Peyer's patch (tissue), 4 donors: ENCODE measurements at regions not wholly inside any gene's neighbourhood (a gene's known extent, or its start where the extent isn't known, plus 50 kb on each side); places are given as distances from the start of the nearest gene placed in this dataset.
"Not testable (repeated sequence)": the region's sequence is repeated elsewhere in the genome, so short reads cannot be mapped to it uniquely, and the experiment has no call there.

Experiments used
- DNase-seq, 3 donors: peaks; one replicate each; pipeline ENCODE4 v3.0.0-alpha.2; 2017 to 2019
- H3K27ac ChIP-seq, 4 donors: fragments of 200-600 bp; sonication (generic); one replicate each; pipeline ENCODE4 v1.5.1; 2016 to 2019
- H3K27me3 ChIP-seq, 2 donors: fragments of 200-600 bp; sonication (generic); one replicate each; pipeline ENCODE4 v1.5.1; 2019
- H3K36me3 ChIP-seq, 3 donors: fragments of 200-600 bp; sonication (generic); one replicate each; pipeline ENCODE4 v1.5.1; 2016 to 2019
- H3K4me1 ChIP-seq, 4 donors: fragments of 200-600 bp; sonication (generic); one replicate each; pipeline ENCODE4 v1.5.1; 2016 to 2019
- H3K4me3 ChIP-seq, 4 donors: fragments of 200-600 bp; sonication (generic); 1 replicate in 3 of 4; 2 replicates in 1 of 4; pipeline ENCODE4 v1.5.1; 2016 to 2019; ENCODE audit warnings: mild to moderate bottlenecking in 1 of 4
- H3K9me3 ChIP-seq, 4 donors: fragments of 200-600 bp; sonication (generic); one replicate each; pipeline ENCODE4 v1.5.1; 2016 to 2019; ENCODE audit warnings: mild to moderate bottlenecking in 1 of 4
- CTCF ChIP-seq, 6 experiments: fragments of 450-650 bp in 4 of 6; fragments of 200-600 bp in 2 of 6; sonication (generic) in 1 of 6; IDR thresholded peaks; one replicate each; pipeline ENCODE4 v1.5.1; 2017 to 2019; ENCODE audit warnings: antibody characterized with exemption in 6 of 6, mild to moderate bottlenecking in 3 of 6, moderate library complexity in 1 of 6
- POLR2A ChIP-seq, 2 donors: fragments of 450-650 bp; IDR thresholded peaks; one replicate each; pipeline ENCODE4 v1.5.1; 2017; ENCODE audit warnings: antibody characterized with exemption in 2 of 2, mild to moderate bottlenecking in 2 of 2, moderate library complexity in 2 of 2

- no peak for DNase-seq
- no peak overlapping the region for H3K4me3 ChIP-seq
- no peaks in the 10 kb centered on the region for H3K9me3 ChIP-seq
- no peaks in the 10 kb centered on the region for H3K4me1 ChIP-seq
- no peaks in the 10 kb centered on the region for H3K36me3 ChIP-seq
- no peak for TF ChIP-seq CTCF (IDR thresholded peaks at IDR 0.05)
- TF ChIP-seq POLR2A (IDR thresholded peaks at IDR 0.05), result no peak
- H3K27ac ChIP-seq, result no peak overlapping the region
- H3K27me3 ChIP-seq, result no peaks in the 10 kb centered on the region
These were observed 105.7 kb downstream of the HOXA1 start for GRCh38 chr7:26989897-26990670.

GRCh38 chr7:26988836-26989374 lies 106.9 kb downstream of the HOXA1 start:
- H3K27me3 ChIP-seq, result no peaks in the 10 kb centered on the region
- no peak overlapping the region for H3K27ac ChIP-seq
- H3K4me1 ChIP-seq, result no peaks in the 10 kb centered on the region
- no peak for DNase-seq
- TF ChIP-seq CTCF (IDR thresholded peaks at IDR 0.05), result no peak
- TF ChIP-seq POLR2A (IDR thresholded peaks at IDR 0.05), result no peak
- no peaks in the 10 kb centered on the region for H3K9me3 ChIP-seq
- no peak overlapping the region for H3K4me3 ChIP-seq
- no peaks in the 10 kb centered on the region for H3K36me3 ChIP-seq

- no peak overlapping the region for H3K27ac ChIP-seq
- no peaks in the 10 kb centered on the region for H3K4me1 ChIP-seq
- TF ChIP-seq CTCF (IDR thresholded peaks at IDR 0.05) (no peak), POLR2A (IDR thresholded peaks at IDR 0.05) (no peak)
- no peak for DNase-seq
- no peaks in the 10 kb centered on the region for H3K9me3 ChIP-seq
- no peaks in the 10 kb centered on the region for H3K27me3 ChIP-seq
- H3K4me3 ChIP-seq, result no peak overlapping the region
- no peaks in the 10 kb centered on the region for H3K36me3 ChIP-seq
These were observed 108.5 kb downstream of the HOXA1 start for GRCh38 chr7:26987338-26987737.

- no peak for DNase-seq
- no peak for TF ChIP-seq POLR2A (IDR thresholded peaks at IDR 0.05)
- TF ChIP-seq CTCF (IDR thresholded peaks at IDR 0.05), result no peak
- Histone ChIP-seq H3K9me3 (no peaks in the 10 kb centered on the region), H3K4me3 (no peak overlapping the region), H3K36me3 (no peaks in the 10 kb centered on the region), H3K4me1 (no peaks in the 10 kb centered on the region), H3K27ac (no peak overlapping the region), H3K27me3 (no peaks in the 10 kb centered on the region)
These were observed 113.8 kb upstream of the SKAP2 start for GRCh38 chr7:26978146-26978545.

- no peak overlapping the region for H3K27ac ChIP-seq
- no peak overlapping the region for H3K4me3 ChIP-seq
- TF ChIP-seq POLR2A (IDR thresholded peaks at IDR 0.05) (no peak), CTCF (IDR thresholded peaks at IDR 0.05) (no peak)
- DNase-seq, result no peak
- H3K9me3 ChIP-seq, result no peaks in the 10 kb centered on the region
- H3K4me1 ChIP-seq, result no peaks in the 10 kb centered on the region
- no peaks in the 10 kb centered on the region for H3K27me3 ChIP-seq
- H3K36me3 ChIP-seq, result no peaks in the 10 kb centered on the region
These were observed 112.5 kb upstream of the SKAP2 start for GRCh38 chr7:26976840-26977239.

GRCh38 chr7:26971924-26972323 lies 107.5 kb upstream of the SKAP2 start:
- H3K4me1 ChIP-seq, result not testable (repeated sequence)

More at GRCh38 chr7:26971924-26972323, 107.5 kb upstream of the SKAP2 start:
- not testable (repeated sequence) for H3K36me3 ChIP-seq, H3K4me3 ChIP-seq, DNase-seq, H3K27me3 ChIP-seq, H3K27ac ChIP-seq, H3K9me3 ChIP-seq
